HG03039 (cell line): ENCODE measurements at regions not wholly inside any gene's neighbourhood (a gene's known extent, or its start where the extent isn't known, plus 50 kb on each side); places are given as distances from the start of the nearest gene placed in this dataset.

ENCODE experiments used
- ATAC-seq: cut with Tn5 transposase; IDR thresholded peaks from one replicate; pipeline ENCODE4 v1.9.1; 2021; ENCODE audit warnings: mild to moderate bottlenecking, moderate library complexity; ENCODE audit not compliant: unreplicated experiment

- no peak for ATAC-seq
Observed at GRCh38 chr7:30212701-30213111, 71.7 kb upstream of the ZNRF2 start.

GRCh38 chr7:30213637-30214036, 70.8 kb upstream of the ZNRF2 start:
- ATAC-seq: no peak

GRCh38 chr7:30214651-30215137, 69.7 kb upstream of the ZNRF2 start:
- ATAC-seq: no peak

GRCh38 chr7:30221764-30222163, 62.6 kb upstream of the ZNRF2 start:
- ATAC-seq: no peak

GRCh38 chr7:30222515-30223215, 61.7 kb upstream of the ZNRF2 start:
- no peak for ATAC-seq

- no peak for ATAC-seq
Observed at GRCh38 chr7:30223896-30224295, 60.5 kb upstream of the ZNRF2 start.

- no peak for ATAC-seq
Observed at GRCh38 chr7:30224511-30225062, 59.8 kb upstream of the ZNRF2 start.

- ATAC-seq: peak; percentile 61
Observed at GRCh38 chr7:30225863-30226613, 58.4 kb upstream of the ZNRF2 start.

GRCh38 chr7:30226614-30227268, 57.7 kb upstream of the ZNRF2 start:
- ATAC-seq: no peak

GRCh38 chr7:30231271-30231670, 53.1 kb upstream of the ZNRF2 start:
- no peak for ATAC-seq

- ATAC-seq: no peak
Observed at GRCh38 chr7:30232391-30232790, 52.0 kb upstream of the ZNRF2 start.
